Activated T-cell treated with anti-CD3 and anti-CD28 coated beads, Interleukin-2, amount 50 U/mL, for 48 hours (primary cell): ENCODE measurements at regions not wholly inside any gene's neighbourhood (a gene's known extent, or its start where the extent isn't known, plus 50 kb on each side); places are given as distances from the start of the nearest gene placed in this dataset.

Experiments used
- DNase-seq, 2 experiments: peaks; one replicate each; pipeline ENCODE4 v3.0.0-alpha.2; 2020

- no peak for DNase-seq
Measured at GRCh38 chr21:26412885-26413284, 160.2 kb downstream of the CYYR1 start.

DNA sequence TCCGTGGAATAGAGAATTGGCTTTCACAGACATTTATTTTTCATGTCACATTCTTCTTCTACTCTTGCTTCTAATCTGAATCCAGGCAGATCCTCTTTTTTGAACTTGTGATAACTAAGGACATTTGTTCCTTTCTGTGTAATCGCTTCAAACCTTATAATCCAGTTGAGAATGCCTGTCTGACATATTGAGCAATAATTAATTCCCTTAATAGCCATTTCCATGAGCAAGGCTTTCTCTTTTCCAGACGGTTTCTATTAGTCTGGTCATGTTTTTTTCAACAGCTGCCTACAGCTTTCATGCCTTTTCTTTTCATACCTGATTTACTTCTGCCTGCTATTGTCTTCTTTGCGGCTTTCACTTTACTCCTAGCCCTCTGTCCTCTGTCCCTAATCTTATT, 163.4 kb downstream of the CYYR1 start:
- DNase-seq, result no peak

- no peak for DNase-seq
Measured at GRCh38 chr21:26408511-26408910, 164.6 kb downstream of the CYYR1 start.

GRCh38 chr21:26406526-26406925, 166.6 kb downstream of the CYYR1 start:
- DNase-seq, result no peak

GRCh38 chr21:26405735-26406361, 167.2 kb downstream of the CYYR1 start:
- DNase-seq, result peak; percentile 18 to 22

- DNase-seq, result no peak
Measured at GRCh38 chr21:26405071-26405470, 168.0 kb downstream of the CYYR1 start.

DNA sequence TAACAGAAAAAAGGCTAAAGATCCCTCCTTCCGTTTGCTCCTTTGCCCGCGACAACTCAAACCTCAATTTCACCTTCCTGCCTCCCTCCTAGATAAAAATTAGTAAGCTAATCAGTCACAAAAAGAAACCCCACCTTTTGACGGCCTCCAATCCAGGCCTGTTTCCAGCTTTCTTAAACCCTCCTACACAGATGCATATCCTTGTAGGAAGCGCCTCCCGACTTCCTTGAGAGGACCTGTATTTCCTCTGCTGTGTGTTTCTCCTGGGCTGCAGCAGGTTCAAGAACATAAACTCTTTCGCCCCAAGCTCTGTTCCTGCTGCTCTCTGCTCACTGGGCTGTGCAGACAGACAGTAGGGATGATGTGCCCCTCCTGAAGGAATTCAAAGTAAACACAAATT, 168.8 kb downstream of the CYYR1 start:
- DNase-seq, result no peak

- DNase-seq, result no peak
Measured at GRCh38 chr21:26403321-26403720, 169.8 kb downstream of the CYYR1 start.

DNA sequence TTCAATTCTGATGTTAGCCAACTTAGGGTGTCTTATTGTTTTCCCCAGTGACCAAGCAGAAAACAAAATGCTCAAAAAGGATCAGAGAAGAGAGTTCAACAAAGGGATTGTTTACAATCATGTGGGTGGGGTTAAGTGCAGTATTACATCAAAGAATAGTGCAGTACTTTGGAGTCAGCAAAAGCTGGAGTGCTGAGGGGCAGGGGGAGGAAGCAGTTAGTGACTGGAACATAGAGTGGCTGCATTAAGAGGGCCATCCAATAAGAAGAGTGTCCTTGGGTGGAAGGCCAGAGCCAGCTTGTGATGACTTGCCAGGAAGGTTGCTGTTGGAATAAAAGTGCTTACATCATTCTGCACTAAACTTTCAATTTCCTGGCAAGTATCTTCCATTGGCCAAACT, 175.5 kb downstream of the CYYR1 start:
- no peak for DNase-seq

DNA sequence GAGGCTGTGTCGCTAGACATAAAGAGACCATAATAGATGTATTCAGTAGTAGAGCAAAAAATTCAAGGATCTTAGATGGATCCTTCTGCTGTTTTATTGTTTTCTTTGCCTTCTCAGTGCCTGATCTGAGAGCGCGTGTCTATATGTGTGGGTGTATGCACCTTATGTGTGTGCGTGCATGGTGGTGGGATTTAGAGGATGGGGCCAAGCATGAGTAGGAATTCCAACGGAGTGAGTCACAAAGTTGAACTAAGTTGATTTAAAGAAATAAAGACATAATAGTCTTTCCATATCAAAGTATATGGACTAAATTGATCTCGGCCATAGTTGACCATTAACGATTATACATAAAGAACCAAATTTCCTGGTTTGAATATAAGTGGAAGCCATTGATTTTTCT, 178.7 kb downstream of the CYYR1 start:
- DNase-seq, result no peak

DNA sequence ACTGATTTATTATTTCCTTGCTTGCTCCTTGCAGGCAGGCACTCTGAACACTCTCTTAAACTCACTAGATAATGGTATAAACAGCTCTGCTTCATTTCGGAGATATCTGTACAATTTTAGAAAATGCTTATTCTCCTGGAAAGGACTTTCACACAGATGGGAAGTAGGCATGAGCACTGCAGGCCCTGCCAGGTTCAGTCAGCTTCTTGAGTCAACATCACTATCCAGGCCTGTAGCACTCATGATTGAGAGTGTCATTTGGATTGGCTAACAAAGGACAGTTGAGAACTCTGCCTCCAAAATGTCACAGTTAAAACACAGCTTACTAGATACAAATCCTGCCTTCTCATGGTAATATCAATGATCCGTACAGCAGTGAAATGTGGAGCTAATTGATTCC, 181.9 kb downstream of the CYYR1 start:
- no peak for DNase-seq

DNA sequence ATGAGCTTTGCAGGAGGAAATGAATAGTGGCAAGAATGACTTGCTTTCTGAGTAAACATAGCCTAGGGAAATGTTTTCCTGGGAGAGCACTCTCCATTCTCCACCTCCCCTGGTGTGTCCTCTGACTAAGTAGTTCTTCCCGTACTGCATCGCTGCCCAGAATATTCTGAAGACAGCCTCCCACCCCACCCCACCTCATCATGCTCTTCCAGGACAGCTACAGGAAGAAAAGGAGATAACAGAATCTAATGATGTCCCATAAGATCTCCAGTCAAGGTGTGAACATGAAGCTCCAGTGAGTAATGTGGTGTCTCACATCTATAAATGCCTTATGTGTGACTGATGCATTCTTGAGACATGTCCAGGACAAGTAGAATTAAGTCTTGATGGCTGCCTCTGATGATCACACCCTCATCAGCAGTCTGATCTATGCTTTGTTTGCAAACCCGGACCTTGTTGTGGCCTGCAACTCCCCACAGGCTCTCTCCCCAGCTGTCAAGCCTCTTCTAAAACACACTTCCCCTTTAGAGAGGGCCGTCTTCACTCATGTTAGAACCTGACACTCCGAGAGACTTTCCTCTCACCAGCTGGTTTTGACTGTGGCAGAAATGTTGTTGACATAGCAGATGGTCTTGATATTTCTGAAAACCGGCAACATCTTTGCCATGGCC, 183.0 kb downstream of the CYYR1 start:
- DNase-seq, result no peak

GRCh38 chr21:26388731-26389231, 184.3 kb downstream of the CYYR1 start:
- DNase-seq, result no peak

GRCh38 chr21:26385721-26386120, 187.4 kb downstream of the CYYR1 start:
- DNase-seq, result no peak

DNA sequence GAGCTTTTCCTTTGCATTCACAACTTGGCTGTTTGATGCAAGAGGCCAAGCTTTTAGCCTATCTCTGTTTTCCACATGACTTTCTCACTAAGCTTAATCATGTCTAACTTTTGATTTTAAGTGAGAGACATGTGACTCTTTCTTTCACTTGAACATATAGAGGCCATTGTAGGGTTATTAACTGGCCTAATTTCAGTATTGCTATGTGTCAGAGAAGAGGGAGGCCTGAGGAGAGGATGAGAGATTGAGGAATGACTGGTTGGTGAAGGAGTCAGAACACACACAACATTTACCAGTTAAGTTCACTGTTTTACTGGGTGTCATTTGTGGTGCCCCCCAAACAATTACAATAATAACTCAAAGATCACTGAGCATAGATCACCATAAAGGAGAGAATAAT, 193.5 kb downstream of the CYYR1 start:
- no peak for DNase-seq

DNA sequence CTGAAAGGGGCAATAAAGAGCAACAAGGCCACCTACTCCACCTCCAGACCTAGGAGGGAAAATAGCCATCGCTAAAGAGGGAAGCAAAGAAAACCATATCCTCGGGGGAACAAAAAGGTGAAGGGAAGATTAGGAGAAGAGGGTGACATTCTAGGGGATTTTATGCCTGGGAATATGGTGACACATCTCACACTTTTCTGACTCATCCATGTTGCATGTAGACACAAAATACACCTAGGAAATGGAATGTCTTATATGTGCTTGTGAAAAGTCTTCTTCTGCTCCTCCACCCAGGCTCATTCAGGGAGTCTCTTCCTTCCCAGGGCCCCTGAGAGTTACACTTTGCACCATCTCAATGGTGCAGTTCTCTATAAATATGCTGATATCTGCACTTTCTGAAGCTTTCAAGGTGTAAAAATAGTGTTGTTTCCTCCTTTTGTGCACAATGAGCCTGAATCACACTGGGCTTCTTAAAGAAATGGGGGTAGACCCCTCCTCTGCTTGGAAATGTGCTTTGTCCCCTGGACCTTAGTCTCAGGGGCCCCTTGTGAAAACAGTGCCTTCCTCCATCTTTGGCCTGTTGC, 195.9 kb downstream of the CYYR1 start:
- no peak for DNase-seq

- DNase-seq, result no peak
Measured at GRCh38 chr21:26374817-26375216, 198.3 kb downstream of the CYYR1 start.

- DNase-seq, result no peak
Measured at GRCh38 chr21:26368591-26369320, 198.2 kb upstream of the APP start.

GRCh38 chr21:26366781-26367180, 196.2 kb upstream of the APP start:
- DNase-seq, result no peak

DNA sequence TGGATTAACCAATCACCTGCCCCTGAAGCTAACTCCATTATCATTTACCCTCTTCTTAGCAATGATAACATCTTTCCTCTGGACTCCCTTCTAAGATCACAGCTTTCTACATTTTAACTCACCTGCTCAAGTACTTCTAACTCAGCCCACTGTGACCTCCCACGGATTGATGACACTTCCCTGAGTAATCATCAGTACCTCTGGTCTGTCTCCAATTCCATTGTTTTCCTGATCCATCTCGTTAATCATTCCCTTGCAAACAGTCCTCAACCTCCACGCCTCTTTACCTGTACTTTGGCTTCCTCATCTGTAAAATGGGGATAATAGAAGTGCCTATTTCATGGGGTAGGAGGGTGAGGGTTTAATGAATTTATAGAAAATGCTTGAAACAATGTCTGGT, 195.3 kb upstream of the APP start:
- DNase-seq, result no peak

GRCh38 chr21:26351661-26352060, 181.1 kb upstream of the APP start:
- DNase-seq, result no peak

GRCh38 chr21:26332867-26333266, 162.3 kb upstream of the APP start:
- no peak for DNase-seq

DNA sequence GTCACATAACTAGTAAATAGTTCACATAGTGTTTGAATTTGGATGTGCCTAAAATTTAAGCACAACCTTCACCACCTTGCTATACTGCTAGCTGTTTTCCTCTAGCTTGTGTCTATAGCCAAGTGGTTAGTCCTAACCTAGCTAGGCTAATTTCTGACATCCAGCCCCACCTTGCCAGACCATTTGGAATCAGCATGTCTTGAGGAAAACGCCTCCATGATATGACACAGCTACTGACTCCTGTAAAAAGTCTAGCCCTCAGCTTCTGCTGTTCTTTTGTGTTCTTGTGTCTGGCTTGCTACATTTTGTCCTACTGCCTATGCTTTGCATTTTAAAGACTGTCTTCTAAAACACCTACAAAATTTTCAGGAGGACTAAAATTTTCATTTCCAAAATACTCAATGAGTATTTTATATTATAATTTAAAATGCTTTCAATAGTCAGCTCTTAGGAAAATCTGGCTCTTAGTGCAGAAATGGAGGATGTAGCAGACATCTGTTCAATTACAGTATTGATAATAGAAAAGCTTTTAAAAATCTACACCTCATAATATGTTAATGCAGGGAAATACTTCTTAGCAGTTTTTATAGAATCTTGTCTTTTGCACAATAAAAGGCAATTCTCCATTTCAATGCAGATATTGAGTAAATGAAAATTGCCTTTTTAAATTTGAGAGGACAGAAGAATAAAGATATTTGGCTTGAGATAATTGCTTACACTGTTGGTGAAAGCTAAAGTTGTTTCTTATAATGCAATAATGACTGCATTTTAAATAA, 160.8 kb upstream of the APP start:
- DNase-seq, result no peak
